GM12878 (cell line): ENCODE measurements at regions not wholly inside any gene's neighbourhood (a gene's known extent, or its start where the extent isn't known, plus 50 kb on each side); places are given as distances from the start of the nearest gene placed in this dataset.

Experiments used
- ATF7 ChIP-seq: fragments of 450-650 bp; IDR thresholded peaks from 2 replicates; pipeline ENCODE4 v1.6.1; 2016; ENCODE audit warnings: low read depth, mild to moderate bottlenecking
- BCL11A ChIP-seq: IDR thresholded peaks from 2 replicates; pipeline ENCODE4 v1.6.1; 2011; ENCODE audit warnings: low read depth, low read length
- CBFB ChIP-seq: IDR thresholded peaks from 2 replicates; pipeline ENCODE4 v1.6.1; 2016; ENCODE audit warnings: antibody characterized with exemption, low read depth
- HDAC2 ChIP-seq: fragments of 200-600 bp; sonication (generic); IDR thresholded peaks from 2 replicates; pipeline ENCODE4 v1.6.1; 2017
- HDAC6 ChIP-seq: fragments of 200-600 bp; sonication (generic); IDR thresholded peaks from one replicate; pipeline ENCODE4 v1.8.0; 2017; ENCODE audit warnings: antibody characterized with exemption; ENCODE audit not compliant: unreplicated experiment
- NFIC ChIP-seq: IDR thresholded peaks from 2 replicates; pipeline ENCODE4 v1.6.1; 2012; ENCODE audit warnings: low read depth, mild to moderate bottlenecking, inconsistent platforms, low read length, moderate library complexity
- NR2C2 ChIP-seq: IDR thresholded peaks from 2 replicates; pipeline ENCODE4 v1.6.1; 2011; ENCODE audit warnings: borderline replicate concordance, low read depth; ENCODE audit not compliant: control insufficient read depth, insufficient read length
- PAX8 ChIP-seq: fragments of 450-650 bp; IDR thresholded peaks from 2 replicates; pipeline ENCODE4 v1.6.1; 2017; ENCODE audit warnings: mild to moderate bottlenecking, moderate library complexity
- SIN3A ChIP-seq: IDR thresholded peaks from 2 replicates; pipeline ENCODE4 v1.6.1; 2012; ENCODE audit warnings: low read depth, low read length, improper control_type of control experiment
- SMARCA5 ChIP-seq: fragments of 450-650 bp; IDR thresholded peaks from 2 replicates; pipeline ENCODE4 v1.6.1; 2017; ENCODE audit warnings: mild to moderate bottlenecking
- SP1 ChIP-seq: IDR thresholded peaks from one replicate; pipeline ENCODE4 v1.6.1; 2011; ENCODE audit warnings: low read depth, low read length
- STAT3 ChIP-seq: IDR thresholded peaks from 2 replicates; pipeline ENCODE4 v1.6.1; 2011; ENCODE audit warnings: low read depth, low read length, improper control_type of control experiment
- SUPT20H ChIP-seq: IDR thresholded peaks from 2 replicates; pipeline ENCODE4 v1.6.1; 2011; ENCODE audit warnings: low read depth, mild to moderate bottlenecking, low read length, moderate library complexity, borderline replicate concordance; ENCODE audit not compliant: control insufficient read depth
- TARDBP ChIP-seq: IDR thresholded peaks from 2 replicates; pipeline ENCODE4 v1.6.1; 2016; ENCODE audit warnings: borderline replicate concordance
- TCF12 ChIP-seq: IDR thresholded peaks from 2 replicates; pipeline ENCODE4 v1.6.1; 2011; ENCODE audit warnings: low read depth, mild to moderate bottlenecking, low read length
- YY1 ChIP-seq: IDR thresholded peaks from 2 replicates; pipeline ENCODE4 v1.6.1; 2011; ENCODE audit warnings: low read depth, mild to moderate bottlenecking, low read length
- ZNF217 ChIP-seq: fragments of 450-650 bp; IDR thresholded peaks from 2 replicates; pipeline ENCODE4 v1.6.1; 2017; ENCODE audit warnings: antibody characterized with exemption, mild to moderate bottlenecking
- TF ChIP-seq, protein P1 (sequence below): IDR thresholded peaks from 2 replicates; pipeline ENCODE4 v1.6.1; 2012; ENCODE audit warnings: low read depth, low read length, improper control_type of control experiment
- TF ChIP-seq, protein P2 (sequence below): fragments of 450-650 bp; IDR thresholded peaks from 2 replicates; pipeline ENCODE4 v1.6.1; 2017; ENCODE audit warnings: borderline replicate concordance
- TF ChIP-seq, protein P3 (sequence below): IDR thresholded peaks from 2 replicates; pipeline ENCODE4 v1.6.1; 2011; ENCODE audit warnings: borderline replicate concordance, low read depth, mild to moderate bottlenecking, moderate library complexity, mixed read lengths, low read length; ENCODE audit not compliant: insufficient read depth; ENCODE audit errors: extremely low read length
- TF ChIP-seq, protein P4 (sequence below): fragments of 150-350 bp; IDR thresholded peaks from 2 replicates; pipeline ENCODE4 v1.6.1; 2014; ENCODE audit warnings: mild to moderate bottlenecking, low read depth, low read length

DNA sequence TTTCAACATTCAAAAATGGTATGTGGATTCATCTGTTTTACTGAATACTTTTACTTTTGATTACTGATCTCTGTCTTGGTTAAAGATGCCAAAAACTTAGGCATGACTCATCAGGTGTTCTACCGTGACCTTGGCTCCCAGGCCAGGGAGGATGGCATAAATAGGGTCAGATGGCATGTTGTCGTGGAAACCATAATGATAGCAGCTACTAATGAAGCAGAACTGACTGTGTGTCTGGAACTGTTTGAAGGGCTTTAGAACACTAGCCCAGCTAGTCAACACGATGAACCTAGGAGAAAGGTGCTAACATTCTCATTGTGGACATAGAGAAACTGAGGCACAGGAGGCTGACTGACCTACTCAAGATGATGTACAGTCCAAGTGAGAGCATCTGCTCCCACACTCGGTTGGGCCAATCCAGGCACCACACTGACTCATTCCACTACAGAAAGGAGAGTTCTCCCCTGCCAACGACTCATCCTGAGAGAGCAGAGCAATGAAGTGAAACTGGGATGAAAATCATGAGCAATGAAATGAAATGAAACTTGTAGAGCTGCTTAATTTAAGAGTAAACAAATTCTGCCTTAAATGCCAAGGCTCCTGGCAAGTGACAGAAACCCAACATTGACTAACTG, 116.0 kb downstream of the TENT4A start (continued):
- TF ChIP-seq TCF12 (peak; percentile 53; the same call in 1 of the 2 replicates), STAT3 (no peak), NFIC (peak; percentile 78), HDAC6 (no peak), SUPT20H (no peak), ZNF217 (0 out of 2 replicates have a peak, but pooled peaks have one; percentile 20), NR2C2 (no peak), SP1 (peak; percentile 26), ATF7 (no peak), BCL11A (peak; percentile 68), PAX8 (no peak), YY1 (no peak), TARDBP (no peak), CBFB (no peak), SIN3A (no peak), SMARCA5 (no peak), HDAC2 (no peak)
- TF ChIP-seq, protein P1, sequence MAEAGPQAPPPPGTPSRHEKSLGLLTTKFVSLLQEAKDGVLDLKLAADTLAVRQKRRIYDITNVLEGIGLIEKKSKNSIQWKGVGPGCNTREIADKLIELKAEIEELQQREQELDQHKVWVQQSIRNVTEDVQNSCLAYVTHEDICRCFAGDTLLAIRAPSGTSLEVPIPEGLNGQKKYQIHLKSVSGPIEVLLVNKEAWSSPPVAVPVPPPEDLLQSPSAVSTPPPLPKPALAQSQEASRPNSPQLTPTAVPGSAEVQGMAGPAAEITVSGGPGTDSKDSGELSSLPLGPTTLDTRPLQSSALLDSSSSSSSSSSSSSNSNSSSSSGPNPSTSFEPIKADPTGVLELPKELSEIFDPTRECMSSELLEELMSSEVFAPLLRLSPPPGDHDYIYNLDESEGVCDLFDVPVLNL = no peak
- TF ChIP-seq, protein P2, sequence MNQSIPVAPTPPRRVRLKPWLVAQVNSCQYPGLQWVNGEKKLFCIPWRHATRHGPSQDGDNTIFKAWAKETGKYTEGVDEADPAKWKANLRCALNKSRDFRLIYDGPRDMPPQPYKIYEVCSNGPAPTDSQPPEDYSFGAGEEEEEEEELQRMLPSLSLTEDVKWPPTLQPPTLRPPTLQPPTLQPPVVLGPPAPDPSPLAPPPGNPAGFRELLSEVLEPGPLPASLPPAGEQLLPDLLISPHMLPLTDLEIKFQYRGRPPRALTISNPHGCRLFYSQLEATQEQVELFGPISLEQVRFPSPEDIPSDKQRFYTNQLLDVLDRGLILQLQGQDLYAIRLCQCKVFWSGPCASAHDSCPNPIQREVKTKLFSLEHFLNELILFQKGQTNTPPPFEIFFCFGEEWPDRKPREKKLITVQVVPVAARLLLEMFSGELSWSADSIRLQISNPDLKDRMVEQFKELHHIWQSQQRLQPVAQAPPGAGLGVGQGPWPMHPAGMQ = no peak
- TF ChIP-seq, protein P3, sequence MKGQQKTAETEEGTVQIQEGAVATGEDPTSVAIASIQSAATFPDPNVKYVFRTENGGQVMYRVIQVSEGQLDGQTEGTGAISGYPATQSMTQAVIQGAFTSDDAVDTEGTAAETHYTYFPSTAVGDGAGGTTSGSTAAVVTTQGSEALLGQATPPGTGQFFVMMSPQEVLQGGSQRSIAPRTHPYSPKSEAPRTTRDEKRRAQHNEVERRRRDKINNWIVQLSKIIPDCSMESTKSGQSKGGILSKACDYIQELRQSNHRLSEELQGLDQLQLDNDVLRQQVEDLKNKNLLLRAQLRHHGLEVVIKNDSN = no peak
- TF ChIP-seq, protein P4, sequence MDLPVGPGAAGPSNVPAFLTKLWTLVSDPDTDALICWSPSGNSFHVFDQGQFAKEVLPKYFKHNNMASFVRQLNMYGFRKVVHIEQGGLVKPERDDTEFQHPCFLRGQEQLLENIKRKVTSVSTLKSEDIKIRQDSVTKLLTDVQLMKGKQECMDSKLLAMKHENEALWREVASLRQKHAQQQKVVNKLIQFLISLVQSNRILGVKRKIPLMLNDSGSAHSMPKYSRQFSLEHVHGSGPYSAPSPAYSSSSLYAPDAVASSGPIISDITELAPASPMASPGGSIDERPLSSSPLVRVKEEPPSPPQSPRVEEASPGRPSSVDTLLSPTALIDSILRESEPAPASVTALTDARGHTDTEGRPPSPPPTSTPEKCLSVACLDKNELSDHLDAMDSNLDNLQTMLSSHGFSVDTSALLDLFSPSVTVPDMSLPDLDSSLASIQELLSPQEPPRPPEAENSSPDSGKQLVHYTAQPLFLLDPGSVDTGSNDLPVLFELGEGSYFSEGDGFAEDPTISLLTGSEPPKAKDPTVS = no peak
